BE2C (cell line): ENCODE measurements at regions not wholly inside any gene's neighbourhood (a gene's known extent, or its start where the extent isn't known, plus 50 kb on each side); places are given as distances from the start of the nearest gene placed in this dataset.

Experiments used
- DNase-seq: peaks from one replicate; pipeline ENCODE4 v3.0.0-alpha.2; 2020
- H3K27me3 ChIP-seq: fragments of 250-450 bp; sonication (Bioruptor Pico); 2 replicates; pipeline ENCODE4 v1.5.1; 2020; ENCODE audit warnings: mild to moderate bottlenecking
- H3K36me3 ChIP-seq: fragments of 250-450 bp; sonication (Bioruptor Pico); 2 replicates; pipeline ENCODE4 v1.5.1; 2020; ENCODE audit warnings: mild to moderate bottlenecking
- H3K4me1 ChIP-seq: fragments of 250-450 bp; sonication (Bioruptor Pico); 2 replicates; pipeline ENCODE4 v1.5.1; 2020
- H3K4me3 ChIP-seq: 2 replicates; pipeline ENCODE4 v1.5.1; 2011; ENCODE audit warnings: low read depth, low read length
- H3K9me3 ChIP-seq: fragments of 250-450 bp; sonication (Bioruptor Pico); 2 replicates; pipeline ENCODE4 v1.5.1; 2020
- TF ChIP-seq, protein P1 (sequence below): IDR thresholded peaks from 2 replicates; pipeline ENCODE4 v1.5.1; 2012; ENCODE audit warnings: mild to moderate bottlenecking, low read depth, low read length

DNA sequence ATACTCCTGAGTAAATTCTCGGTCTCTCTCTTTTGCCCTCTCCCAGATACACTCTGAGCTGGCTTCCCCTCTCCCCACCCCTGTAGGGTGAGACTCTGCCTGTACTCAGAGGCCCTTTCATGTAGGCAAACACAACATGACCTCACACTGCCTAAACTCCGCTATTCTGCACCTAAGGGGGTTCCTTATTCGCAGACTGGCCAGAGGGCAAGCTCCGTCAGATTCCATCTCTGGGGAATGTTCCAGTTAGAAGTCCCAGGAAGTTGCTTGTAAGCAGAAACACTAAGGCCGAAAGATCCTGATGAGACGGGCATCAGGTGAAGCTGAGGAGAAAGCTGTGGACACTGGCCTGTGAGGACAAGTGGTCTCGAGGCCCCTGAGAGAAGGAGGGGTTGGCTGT, 165.9 kb downstream of the KTN1 start:
- TF ChIP-seq, protein P1, sequence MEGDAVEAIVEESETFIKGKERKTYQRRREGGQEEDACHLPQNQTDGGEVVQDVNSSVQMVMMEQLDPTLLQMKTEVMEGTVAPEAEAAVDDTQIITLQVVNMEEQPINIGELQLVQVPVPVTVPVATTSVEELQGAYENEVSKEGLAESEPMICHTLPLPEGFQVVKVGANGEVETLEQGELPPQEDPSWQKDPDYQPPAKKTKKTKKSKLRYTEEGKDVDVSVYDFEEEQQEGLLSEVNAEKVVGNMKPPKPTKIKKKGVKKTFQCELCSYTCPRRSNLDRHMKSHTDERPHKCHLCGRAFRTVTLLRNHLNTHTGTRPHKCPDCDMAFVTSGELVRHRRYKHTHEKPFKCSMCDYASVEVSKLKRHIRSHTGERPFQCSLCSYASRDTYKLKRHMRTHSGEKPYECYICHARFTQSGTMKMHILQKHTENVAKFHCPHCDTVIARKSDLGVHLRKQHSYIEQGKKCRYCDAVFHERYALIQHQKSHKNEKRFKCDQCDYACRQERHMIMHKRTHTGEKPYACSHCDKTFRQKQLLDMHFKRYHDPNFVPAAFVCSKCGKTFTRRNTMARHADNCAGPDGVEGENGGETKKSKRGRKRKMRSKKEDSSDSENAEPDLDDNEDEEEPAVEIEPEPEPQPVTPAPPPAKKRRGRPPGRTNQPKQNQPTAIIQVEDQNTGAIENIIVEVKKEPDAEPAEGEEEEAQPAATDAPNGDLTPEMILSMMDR = no peak
- no peak overlapping the region for H3K4me3 ChIP-seq
- no peaks in the 10 kb centered on the region for H3K4me1 ChIP-seq
- no peak for DNase-seq
- H3K27me3 ChIP-seq = no peaks in the 10 kb centered on the region
- no peaks in the 10 kb centered on the region for H3K9me3 ChIP-seq
- no peaks in the 10 kb centered on the region for H3K36me3 ChIP-seq

DNA sequence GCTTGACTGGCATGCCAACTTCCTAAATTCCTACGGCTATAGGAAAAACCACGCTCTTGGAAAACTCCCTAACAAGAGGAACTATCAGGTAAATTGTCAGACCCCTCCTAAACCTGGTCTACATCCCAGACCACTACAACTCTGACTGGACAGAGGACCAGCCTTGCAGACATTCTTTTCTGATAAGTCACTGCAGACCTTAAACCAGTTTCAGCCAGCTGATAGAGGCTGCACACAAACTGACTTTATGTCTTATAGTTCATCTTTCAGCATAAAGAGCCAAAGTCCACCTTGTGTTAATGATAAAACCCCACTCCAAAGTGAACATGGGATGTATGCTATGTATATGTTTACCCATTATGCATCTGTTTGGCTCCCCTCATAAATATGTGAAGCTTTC, 166.6 kb downstream of the KTN1 start:
- no peak overlapping the region for H3K4me3 ChIP-seq
- no peaks in the 10 kb centered on the region for H3K36me3 ChIP-seq
- DNase-seq = no peak
- H3K4me1 ChIP-seq = no peaks in the 10 kb centered on the region
- H3K27me3 ChIP-seq = no peaks in the 10 kb centered on the region
- no peaks in the 10 kb centered on the region for H3K9me3 ChIP-seq
- TF ChIP-seq, protein P1 = no peak

GRCh38 chr14:55747186-55747585, 167.2 kb downstream of the KTN1 start:
- Histone ChIP-seq H3K36me3 (no peaks in the 10 kb centered on the region), H3K9me3 (no peaks in the 10 kb centered on the region), H3K4me3 (no peak overlapping the region), H3K27me3 (no peaks in the 10 kb centered on the region), H3K4me1 (no peaks in the 10 kb centered on the region)
- TF ChIP-seq, protein P1 = no peak
- DNase-seq = no peak

GRCh38 chr14:55749201-55749812, 169.3 kb downstream of the KTN1 start:
- no peaks in the 10 kb centered on the region for H3K9me3 ChIP-seq
- peak; percentile 28 for DNase-seq
- TF ChIP-seq, protein P1 = no peak
- no peaks in the 10 kb centered on the region for H3K36me3 ChIP-seq
- H3K27me3 ChIP-seq = no peaks in the 10 kb centered on the region
- H3K4me1 ChIP-seq = no peaks in the 10 kb centered on the region
- H3K4me3 ChIP-seq = no peak overlapping the region

DNA sequence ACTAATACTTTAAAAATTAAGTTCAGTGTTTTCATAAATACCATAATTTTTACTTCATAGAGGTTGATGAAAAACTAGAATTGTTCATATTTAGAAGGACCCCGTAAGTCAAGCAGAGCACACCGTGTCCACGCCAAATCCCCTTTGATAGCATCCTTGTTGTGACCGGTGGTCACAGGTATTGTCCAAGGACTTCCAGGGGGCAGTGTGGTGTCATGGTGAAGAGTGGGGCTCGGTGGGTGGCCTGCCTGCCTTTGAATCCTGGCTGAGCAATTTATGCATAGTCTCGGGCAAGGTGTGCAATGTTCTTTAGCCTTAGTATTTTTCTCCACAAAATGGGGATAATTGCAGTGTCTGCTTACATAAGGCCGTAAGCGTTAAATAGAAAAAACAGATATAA, 169.9 kb downstream of the KTN1 start:
- Histone ChIP-seq H3K4me3 (no peak overlapping the region), H3K36me3 (no peaks in the 10 kb centered on the region), H3K9me3 (no peaks in the 10 kb centered on the region), H3K27me3 (no peaks in the 10 kb centered on the region), H3K4me1 (no peaks in the 10 kb centered on the region)
- DNase-seq = no peak
- TF ChIP-seq, protein P1 = no peak

GRCh38 chr14:55752580-55753390, 172.8 kb downstream of the KTN1 start:
- Histone ChIP-seq H3K9me3 (no peaks in the 10 kb centered on the region), H3K36me3 (no peaks in the 10 kb centered on the region), H3K4me3 (no peak overlapping the region), H3K4me1 (no peaks in the 10 kb centered on the region), H3K27me3 (no peaks in the 10 kb centered on the region)
- TF ChIP-seq, protein P1 = no peak
- DNase-seq = no peak
